ENCODE measurements at regions not wholly inside any gene's neighbourhood (a gene's known extent, or its start where the extent isn't known, plus 50 kb on each side); places are given as distances from the start of the nearest gene placed in this dataset.

- TF ChIP-seq ZNF431 (CRISPR knock-in tag; IDR thresholded peaks at IDR 0.05) = no peak
- no peak for TF ChIP-seq EP300 (IDR thresholded peaks at IDR 0.05; ENCODE audit: low read length)
- no peak for TF ChIP-seq EGR1 (conservative IDR thresholded peaks at IDR 0.05)
- no peak for TF ChIP-seq THAP7 (CRISPR knock-in tag; IDR thresholded peaks at IDR 0.05)
- peak; percentile 63 for TF ChIP-seq JUND (IDR thresholded peaks at IDR 0.05; ENCODE audit: borderline replicate concordance, low read depth, low read length)
- peak; percentile 70; the same call in 1 of the 3 replicates for TF ChIP-seq JUND (tag; IDR thresholded peaks at IDR 0.05; ENCODE audit: borderline replicate concordance, low read depth, low read length)
- TF ChIP-seq PHF21A (IDR thresholded peaks at IDR 0.05; ENCODE audit: borderline replicate concordance, low read depth) = peak; percentile 79
- TF ChIP-seq ZBTB40 (IDR thresholded peaks at IDR 0.05) = no peak
- no peak for TF ChIP-seq ZBTB40 (CRISPR knock-in tag; IDR thresholded peaks at IDR 0.05)
- peak; percentile 32; the same call in 1 of the 2 replicates for TF ChIP-seq LEF1 (IDR thresholded peaks at IDR 0.05)
- no peak for TF ChIP-seq TEAD1 (CRISPR knock-in tag; IDR thresholded peaks at IDR 0.05)
- TF ChIP-seq ELF1 (tag; IDR thresholded peaks at IDR 0.05) = no peak
- no peak for TF ChIP-seq ZNF696 (CRISPR knock-in tag; conservative IDR thresholded peaks at IDR 0.05)
- TF ChIP-seq ZNF263 (CRISPR knock-in tag; IDR thresholded peaks at IDR 0.05; ENCODE audit: borderline replicate concordance) = no peak
- TF ChIP-seq FOXK1 (CRISPR knock-in tag; IDR thresholded peaks at IDR 0.05; ENCODE audit: borderline replicate concordance) = no peak
- no peak for TF ChIP-seq THRB (CRISPR knock-in tag; conservative IDR thresholded peaks at IDR 0.05)
- 0 out of 4 replicates have a peak, but pooled peaks of 1 of the 2 experiments have one; percentile 16 for TF ChIP-seq FOXK2 (conservative IDR thresholded peaks at IDR 0.05 in 1 of 2, IDR thresholded peaks at IDR 0.05 in 1 of 2; ENCODE audit: low read depth in 2 of 2)
- no peak for TF ChIP-seq ELF2 (CRISPR knock-in tag; IDR thresholded peaks at IDR 0.05)
- TF ChIP-seq ATF1 (CRISPR knock-in tag; IDR thresholded peaks at IDR 0.05) = no peak
- TF ChIP-seq ATF1 (tag; IDR thresholded peaks at IDR 0.05) = 0 out of 2 replicates have a peak, but pooled peaks have one; percentile 17
- no peak for TF ChIP-seq ZNF24 (IDR thresholded peaks at IDR 0.05)
Measured at GRCh38 chr12:131217024-131217586, 263.4 kb downstream of the ADGRD1 start (continued).
